ENCODE measurements at regions not wholly inside any gene's neighbourhood (a gene's known extent, or its start where the extent isn't known, plus 50 kb on each side); places are given as distances from the start of the nearest gene placed in this dataset.

GRCh38 chr18:29629493-29630036, 1413.0 kb downstream of the DSC3 start:
- DNase-seq, result no peak

GRCh38 chr18:29626094-29626493, 1416.4 kb downstream of the DSC3 start:
- DNase-seq, result no peak

GRCh38 chr18:29616867-29617266, 1425.7 kb downstream of the DSC3 start:
- no peak for DNase-seq

GRCh38 chr18:29608982-29609381, 1432.1 kb upstream of the CDH2 start:
- no peak for DNase-seq

- DNase-seq, result no peak
Measured at GRCh38 chr18:29605365-29605764, 1428.4 kb upstream of the CDH2 start.

- DNase-seq, result no peak
Measured at GRCh38 chr18:29596959-29597358, 1420.0 kb upstream of the CDH2 start.

- DNase-seq, result no peak
Measured at GRCh38 chr18:29594493-29594892, 1417.6 kb upstream of the CDH2 start.

- DNase-seq, result no peak
Measured at GRCh38 chr18:29588446-29589100, 1411.6 kb upstream of the CDH2 start.

- no peak for DNase-seq
Measured at GRCh38 chr18:29586210-29586609, 1409.3 kb upstream of the CDH2 start.

GRCh38 chr18:29560270-29560669, 1383.3 kb upstream of the CDH2 start:
- no peak for DNase-seq

GRCh38 chr18:29556070-29556469, 1379.1 kb upstream of the CDH2 start:
- no peak for DNase-seq

- no peak for DNase-seq
Measured at GRCh38 chr18:29549759-29550158, 1372.8 kb upstream of the CDH2 start.

GRCh38 chr18:29547626-29548025, 1370.7 kb upstream of the CDH2 start:
- DNase-seq, result no peak

GRCh38 chr18:29540548-29540947, 1363.6 kb upstream of the CDH2 start:
- DNase-seq, result no peak

GRCh38 chr18:29531746-29532145, 1354.8 kb upstream of the CDH2 start:
- DNase-seq, result no peak

GRCh38 chr18:29523371-29523770, 1346.4 kb upstream of the CDH2 start:
- DNase-seq, result no peak

- DNase-seq, result no peak
Measured at GRCh38 chr18:29512761-29513160, 1335.8 kb upstream of the CDH2 start.

GRCh38 chr18:29512203-29512602, 1335.3 kb upstream of the CDH2 start:
- DNase-seq, result peak; percentile 16

GRCh38 chr18:29501952-29502351, 1325.0 kb upstream of the CDH2 start:
- DNase-seq, result no peak

- DNase-seq, result no peak
Measured at GRCh38 chr18:29496152-29496680, 1319.3 kb upstream of the CDH2 start.

- peak; percentile 2 for DNase-seq
Measured at GRCh38 chr18:29494371-29494770, 1317.4 kb upstream of the CDH2 start.

- DNase-seq, result no peak
Measured at GRCh38 chr18:29491907-29492306, 1315.0 kb upstream of the CDH2 start.

GRCh38 chr18:29488617-29489016, 1311.7 kb upstream of the CDH2 start:
- no peak for DNase-seq

GRCh38 chr18:29465526-29465925, 1288.6 kb upstream of the CDH2 start:
- DNase-seq, result no peak

- DNase-seq, result no peak
Measured at GRCh38 chr18:29459972-29460371, 1283.0 kb upstream of the CDH2 start.
